Adrenal gland (tissue), 5 donors: ENCODE measurements at regions not wholly inside any gene's neighbourhood (a gene's known extent, or its start where the extent isn't known, plus 50 kb on each side); places are given as distances from the start of the nearest gene placed in this dataset.

Source experiments
- CTCF ChIP-seq, 6 experiments: fragments of 450-650 bp in 4 of 6; fragments of 200-600 bp in 2 of 6; sonication (generic) in 1 of 6; IDR thresholded peaks; 1 replicate in 5 of 6; 2 replicates in 1 of 6; pipeline versions ENCODE4 v1.5.1 to v1.8.0; 2016 to 2021; ENCODE audit warnings: antibody characterized with exemption in 6 of 6, mild to moderate bottlenecking in 2 of 6, moderate library complexity in 1 of 6
- POLR2A ChIP-seq, 2 donors: fragments of 450-650 bp; IDR thresholded peaks; one replicate each; pipeline ENCODE4 v1.6.1; 2017; ENCODE audit warnings: antibody characterized with exemption in 2 of 2, mild to moderate bottlenecking in 2 of 2, moderate library complexity in 1 of 2
- donor health status: DM: no; HTN: no; CAD: no.

- TF ChIP-seq CTCF (IDR thresholded peaks at IDR 0.05) (no peak), POLR2A (IDR thresholded peaks at IDR 0.05) (no peak)
Measured at GRCh38 chr21:28627691-28628090, 365.0 kb downstream of the LTN1 start.
